NCI-H446 (cell line): ENCODE measurements at regions not wholly inside any gene's neighbourhood (a gene's known extent, or its start where the extent isn't known, plus 50 kb on each side); places are given as distances from the start of the nearest gene placed in this dataset.
"Not testable (repeated sequence)": the region's sequence is repeated elsewhere in the genome, so short reads cannot be mapped to it uniquely, and the experiment has no call there.

Experiments
- DNase-seq, 2 experiments: peaks; one replicate each; lab custom pipeline; 2025; lab: John Stamatoyannopoulos, UW

GRCh38 chr6:3920321-3920720, 71.1 kb downstream of the FAM50B start:
- no peak for DNase-seq

GRCh38 chr6:3921663-3922062, 72.5 kb downstream of the FAM50B start:
- no peak for DNase-seq

- not testable (repeated sequence) for DNase-seq
Observed at GRCh38 chr6:3922619-3923018, 73.4 kb downstream of the FAM50B start.

GRCh38 chr6:3925223-3926149, 76.3 kb downstream of the FAM50B start:
- DNase-seq = peak; percentile 3 to 24

GRCh38 chr6:3926150-3926482, 76.9 kb downstream of the FAM50B start:
- no peak for DNase-seq

- no peak for DNase-seq
Observed at GRCh38 chr6:3928111-3928510, 78.9 kb downstream of the FAM50B start.

- no peak for DNase-seq
Observed at GRCh38 chr6:3929281-3929798, 80.2 kb downstream of the FAM50B start.

- no peak for DNase-seq
Observed at GRCh38 chr6:3937438-3937837, 88.3 kb downstream of the FAM50B start.

GRCh38 chr6:3938715-3939367, 89.7 kb downstream of the FAM50B start:
- DNase-seq = no peak

- DNase-seq = no peak
Observed at GRCh38 chr6:3939368-3939958, 90.3 kb downstream of the FAM50B start.

- no peak for DNase-seq
Observed at GRCh38 chr6:3939964-3940363, 90.8 kb downstream of the FAM50B start.

- no peak for DNase-seq
Observed at GRCh38 chr6:3940703-3941102, 91.5 kb downstream of the FAM50B start.

GRCh38 chr6:3943331-3943765, 94.2 kb downstream of the FAM50B start:
- no peak for DNase-seq

- no peak for DNase-seq
Observed at GRCh38 chr6:3944246-3944645, 95.1 kb downstream of the FAM50B start.

GRCh38 chr6:3946778-3947177, 97.6 kb downstream of the FAM50B start:
- no peak for DNase-seq

GRCh38 chr6:3948866-3949265, 99.7 kb downstream of the FAM50B start:
- DNase-seq = no peak

GRCh38 chr6:3949521-3949920, 100.3 kb downstream of the FAM50B start:
- no peak for DNase-seq

- DNase-seq = no peak
Observed at GRCh38 chr6:3956054-3956453, 106.9 kb downstream of the FAM50B start.

GRCh38 chr6:3957321-3957720, 108.1 kb downstream of the FAM50B start:
- DNase-seq = no peak

- DNase-seq = no peak
Observed at GRCh38 chr6:3958255-3958654, 109.1 kb downstream of the FAM50B start.

- no peak for DNase-seq
Observed at GRCh38 chr6:3959385-3959784, 110.2 kb downstream of the FAM50B start.

- no peak for DNase-seq
Observed at GRCh38 chr6:3960754-3961361, 111.7 kb downstream of the FAM50B start.
